Spleen (tissue), 7 donors: ENCODE measurements at regions not wholly inside any gene's neighbourhood (a gene's known extent, or its start where the extent isn't known, plus 50 kb on each side); places are given as distances from the start of the nearest gene placed in this dataset.

ENCODE experiments used
- CTCF ChIP-seq, 11 experiments: fragments of 200-600 bp in 7 of 11; fragments of 450-650 bp in 4 of 11; sonication (generic) in 4 of 11; IDR thresholded peaks in 8 of 11; conservative IDR thresholded peaks in 3 of 11; 1 replicate in 7 of 11; 2 replicates in 4 of 11; pipeline versions ENCODE4 v1.4.0 to v1.8.0; 2016 to 2021; ENCODE audit warnings: antibody characterized with exemption in 11 of 11, inconsistent platforms in 4 of 11, mild to moderate bottlenecking in 1 of 11
- POLR2AphosphoS5 ChIP-seq, 3 donors: sonication (generic); formaldehyde crosslinking; IDR thresholded peaks; one replicate each; pipeline ENCODE4 v1.5.1; 2017; ENCODE audit warnings: antibody characterized with exemption in 3 of 3
- donor health status: DM: no; HTN: no; CAD: no; lungs with moderate emphysema.
- donor health status: DM: no; HTN: no; CAD: no.
- donor health status: DM: no; HTN: no; CAD: no.

- TF ChIP-seq CTCF (IDR thresholded peaks at IDR 0.05 in 8 of 11, conservative IDR thresholded peaks at IDR 0.05 in 3 of 11) (no peak), POLR2AphosphoS5 (IDR thresholded peaks at IDR 0.05) (no peak)
Measured at GRCh38 chr13:91122766-91123165, 224.7 kb upstream of the MIR17HG start.
